NCI-H69 (cell line): ENCODE measurements at regions not wholly inside any gene's neighbourhood (a gene's known extent, or its start where the extent isn't known, plus 50 kb on each side); places are given as distances from the start of the nearest gene placed in this dataset.

ENCODE experiments used
- DNase-seq: peaks from one replicate; lab custom pipeline; 2025; lab: John Stamatoyannopoulos, UW

DNA sequence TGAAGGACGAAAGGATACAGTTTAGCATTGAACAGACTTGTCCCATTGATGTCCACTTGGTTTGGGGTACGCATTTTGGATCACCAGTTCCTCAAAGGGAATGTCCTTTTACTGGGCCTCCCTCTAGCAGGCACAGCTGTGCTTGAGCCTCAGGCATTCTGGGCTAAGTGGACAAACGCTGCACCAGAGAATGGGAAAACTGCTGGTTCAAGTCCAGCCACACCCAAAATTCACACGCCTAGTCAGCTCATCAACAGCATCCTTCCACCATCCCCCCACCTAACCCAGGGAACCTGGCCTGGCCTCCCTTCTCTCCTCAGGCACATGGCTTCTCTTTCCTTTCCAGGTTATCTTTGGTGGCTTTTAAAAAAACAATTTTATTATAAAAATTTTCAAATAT, 59.1 kb upstream of the ALDH1A3 start:
- DNase-seq, result no peak

DNA sequence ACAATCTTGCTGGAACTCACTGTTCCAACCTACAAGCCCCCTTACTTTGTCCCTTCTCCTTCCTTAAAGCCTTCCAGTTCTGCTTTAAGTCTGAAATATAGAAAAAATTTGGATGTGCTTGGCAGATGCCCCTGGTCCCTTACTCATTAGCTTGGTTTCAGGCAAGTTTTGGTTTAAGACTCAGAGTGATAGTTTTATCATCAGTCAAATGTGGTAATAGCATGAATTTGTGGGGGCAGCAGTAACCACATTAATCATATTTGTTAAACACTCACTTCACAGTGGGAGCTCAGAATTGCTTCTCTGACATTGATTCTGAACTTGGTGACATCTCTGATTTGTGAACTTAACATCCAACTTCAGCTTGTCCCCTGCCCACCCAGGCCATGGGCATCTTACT, 58.3 kb upstream of the ALDH1A3 start:
- DNase-seq, result no peak

DNA sequence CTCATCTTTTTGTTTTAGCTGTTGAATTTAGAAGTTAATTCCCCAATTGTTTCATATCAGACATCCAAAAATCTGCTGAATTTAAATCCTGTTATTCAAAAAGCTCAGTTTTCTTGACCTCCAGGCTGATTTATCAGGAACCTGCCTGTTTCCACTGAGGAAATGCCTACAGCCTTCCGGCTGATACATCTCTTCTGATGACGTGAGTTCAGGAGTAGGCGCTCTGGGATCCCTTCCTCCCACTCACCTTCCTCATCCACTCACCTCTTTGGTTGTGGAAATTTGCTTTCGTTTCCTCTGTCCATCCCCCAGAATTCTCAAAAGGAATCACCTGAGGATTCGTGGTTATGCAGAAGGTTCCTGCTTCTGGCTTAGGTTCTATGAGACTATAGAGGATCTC, 55.4 kb upstream of the ALDH1A3 start:
- no peak for DNase-seq

DNA sequence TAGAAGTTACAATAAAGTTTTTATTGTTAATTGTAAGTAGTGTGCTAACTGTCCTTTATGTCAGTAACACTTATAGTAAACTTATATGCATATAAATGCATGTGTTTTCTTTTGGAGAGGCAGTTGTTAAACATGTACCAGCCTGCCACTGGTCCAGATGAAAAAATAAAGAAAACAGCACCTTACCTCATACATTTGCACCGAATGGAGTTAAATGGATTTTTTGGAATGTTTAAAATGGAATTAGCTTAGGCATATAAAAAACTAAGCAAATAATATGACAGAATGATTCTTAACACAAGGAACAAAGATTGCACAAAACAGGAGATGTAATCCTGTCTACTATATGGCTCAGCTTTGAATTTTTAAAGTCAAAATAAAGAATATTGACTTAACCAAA, 50.2 kb upstream of the ALDH1A3 start:
- DNase-seq, result no peak
